Thyroid gland (tissue), 4 donors: ENCODE measurements at regions not wholly inside any gene's neighbourhood (a gene's known extent, or its start where the extent isn't known, plus 50 kb on each side); places are given as distances from the start of the nearest gene placed in this dataset.

Experiments
- CTCF ChIP-seq, 6 experiments: fragments of 200-600 bp in 3 of 6; fragments of 450-650 bp in 3 of 6; sonication (generic) in 3 of 6; IDR thresholded peaks; one replicate each; pipeline ENCODE4 v1.5.1; 2016 to 2019; ENCODE audit warnings: antibody characterized with exemption in 6 of 6, mild to moderate bottlenecking in 2 of 6, inconsistent platforms in 1 of 6, moderate library complexity in 1 of 6
- POLR2A ChIP-seq, 2 donors: fragments of 450-650 bp; IDR thresholded peaks; one replicate each; pipeline ENCODE4 v1.6.1; 2017; ENCODE audit warnings: antibody characterized with exemption in 2 of 2, mild to moderate bottlenecking in 2 of 2, moderate library complexity in 1 of 2

GRCh38 chr4:23458054-23458453 lies 431.8 kb downstream of the PPARGC1A start:
- TF ChIP-seq CTCF (IDR thresholded peaks at IDR 0.05) (no peak), POLR2A (IDR thresholded peaks at IDR 0.05) (no peak)
